Bronchial epithelial cell (primary cell): ENCODE measurements at regions not wholly inside any gene's neighbourhood (a gene's known extent, or its start where the extent isn't known, plus 50 kb on each side); places are given as distances from the start of the nearest gene placed in this dataset.

Source experiments
- DNase-seq: peaks from one replicate; pipeline ENCODE4 v3.0.0-alpha.2; 2010; ENCODE audit warnings: low read depth
- FAIRE-seq: peaks from 2 replicates; lab custom pipeline; 2011; peaks lifted over from hg19 to GRCh38; lab: Jason Lieb, UNC
- H3K27me3 ChIP-seq: 2 replicates; pipeline ENCODE4 v1.5.1; 2011; ENCODE audit warnings: low read length; ENCODE audit not compliant: control insufficient read depth, insufficient read depth
- H3K36me3 ChIP-seq: 2 replicates; pipeline ENCODE4 v1.5.1; 2011; ENCODE audit warnings: low read length; ENCODE audit not compliant: control insufficient read depth, insufficient read depth
- H3K4me3 ChIP-seq: 2 replicates; pipeline ENCODE4 v1.5.1; 2011; ENCODE audit warnings: mild to moderate bottlenecking, low read depth, low read length, control low read depth
- CTCF ChIP-seq: IDR thresholded peaks from 2 replicates; pipeline ENCODE4 v1.5.1; 2011; ENCODE audit warnings: mild to moderate bottlenecking, moderate library complexity, low read length, control low read depth, inconsistent platforms; ENCODE audit not compliant: insufficient read depth, severe bottlenecking

GRCh38 chr3:32620611-32621310, 50.1 kb upstream of the DYNC1LI1 start:
- TF ChIP-seq CTCF: no peak
- no peaks in the 10 kb centered on the region for H3K36me3 ChIP-seq
- H3K4me3 ChIP-seq: no peak overlapping the region
- H3K27me3 ChIP-seq: no peaks in the 10 kb centered on the region
- FAIRE-seq (no peak), DNase-seq (no peak)
